ENCODE measurements at regions not wholly inside any gene's neighbourhood (a gene's known extent, or its start where the extent isn't known, plus 50 kb on each side); places are given as distances from the start of the nearest gene placed in this dataset.

- POLR2A ChIA-PET = no interaction called here
- no peak for TF ChIP-seq ZNF563 (CRISPR knock-in tag; IDR thresholded peaks at IDR 0.05)
These were observed 194.1 kb upstream of the TLL1 start for GRCh38 chr4:165678936-165679325.

GRCh38 chr4:165680821-165681220, 192.2 kb upstream of the TLL1 start:
- Histone ChIP-seq H4K20me1 (ENCODE audit: insufficient read depth, low read length) (no peaks in the 10 kb centered on the region), H3K27ac (ENCODE audit: extremely low read length, insufficient read depth, low read length) (no peak overlapping the region), H3K36me3 (replicated peaks in 1 of 2; ENCODE audit: control insufficient read depth in 1 of 2, insufficient read depth in 2 of 2, low read length in 2 of 2) (no peaks in the 10 kb centered on the region), H3K79me2 (ENCODE audit: insufficient read depth, low read length) (no peaks in the 10 kb centered on the region), H3K4me1 (ENCODE audit: insufficient read depth, low read length) (no peaks in the 10 kb centered on the region), H3K4me3 (replicated peaks in 1 of 3; ENCODE audit: insufficient read depth in 1 of 3, low read depth in 2 of 3, low read length in 3 of 3) (no peak overlapping the region), H3K27me3 (ENCODE audit: control insufficient read depth in 1 of 2, insufficient read depth in 2 of 2, low read length in 2 of 2) (no peaks in the 10 kb centered on the region; a peak in 1 of 5 replicates), H2AFZ (ENCODE audit: low read length) (no peak overlapping the region), H3K4me2 (ENCODE audit: low read depth, low read length) (no peak overlapping the region), H3K9me3 (ENCODE audit: low read length) (no peaks in the 10 kb centered on the region), H3K9ac (ENCODE audit: insufficient read depth, low read depth, low read length) (no peak overlapping the region)
- intact Hi-C loops (cut with micrococcal nuclease; ENCODE audit: unreplicated experiment) = no loop called here
- no TSS peak for BruUV-seq (replicated peaks)
- no peak for TF ChIP-seq FLYWCH1 (CRISPR knock-in tag; IDR thresholded peaks at IDR 0.05)
- no peak for TF ChIP-seq ZNF343 (CRISPR knock-in tag; IDR thresholded peaks at IDR 0.05)
- no peak for TF ChIP-seq ZFP37 (CRISPR knock-in tag; IDR thresholded peaks at IDR 0.05; ENCODE audit: borderline replicate concordance)
- TF ChIP-seq EHMT2 (IDR thresholded peaks at IDR 0.05; ENCODE audit: borderline replicate concordance, low read depth, low read length) = no peak
- TF ChIP-seq AHR (CRISPR knock-in tag; IDR thresholded peaks at IDR 0.05) = no peak
- no peak for TF ChIP-seq SIX4 (CRISPR knock-in tag; IDR thresholded peaks at IDR 0.05)
- DNase-seq (ENCODE audit: low spot score) (no peak), FAIRE-seq (no peak), ATAC-seq (no peak)
- WGBS (ENCODE audit: low lambda C conversion rate) = 62% methylated on average over 5 of the region's 5 CpGs
- CTCF ChIA-PET (ENCODE audit: low intra/inter-chr PET ratio, low total read pairs) = no interaction called here
- POLR2A ChIA-PET = no interaction called here
- in situ Hi-C loops (cut with HindIII; ENCODE audit: extremely low pct_ligation_motif_present, low pct_unique_long_range_greater_than_20kb) = no loop called here

More at GRCh38 chr4:165678936-165679325, 194.1 kb upstream of the TLL1 start:
- no peak overlapping the region for H3K4me3 ChIP-seq (replicated peaks in 1 of 3; ENCODE audit: insufficient read depth in 1 of 3, low read depth in 2 of 3, low read length in 3 of 3)
- intact Hi-C loops (cut with micrococcal nuclease; ENCODE audit: unreplicated experiment) (no loop called here), in situ Hi-C loops (cut with HindIII; ENCODE audit: extremely low pct_ligation_motif_present, low pct_unique_long_range_greater_than_20kb) (no loop called here)
- no peaks in the 10 kb centered on the region for H4K20me1 ChIP-seq (ENCODE audit: insufficient read depth, low read length)
- CTCF ChIA-PET (ENCODE audit: low intra/inter-chr PET ratio, low total read pairs) = no interaction called here
- H3K27ac ChIP-seq (ENCODE audit: extremely low read length, insufficient read depth, low read length) = no peak overlapping the region
- DNase-seq (ENCODE audit: low spot score) (no peak), ATAC-seq (no peak), FAIRE-seq (no peak)
- H3K79me2 ChIP-seq (ENCODE audit: insufficient read depth, low read length) = no peaks in the 10 kb centered on the region
- H2AFZ ChIP-seq (ENCODE audit: low read length) = no peak overlapping the region
- H3K9ac ChIP-seq (ENCODE audit: insufficient read depth, low read depth, low read length) = no peak overlapping the region
- BruUV-seq (replicated peaks) = no TSS peak
- H3K9me3 ChIP-seq (ENCODE audit: low read length) = no peaks in the 10 kb centered on the region
- no peak overlapping the region for H3K4me2 ChIP-seq (ENCODE audit: low read depth, low read length)
- no peaks in the 10 kb centered on the region for H3K36me3 ChIP-seq (replicated peaks in 1 of 2; ENCODE audit: control insufficient read depth in 1 of 2, insufficient read depth in 2 of 2, low read length in 2 of 2)
- no peaks in the 10 kb centered on the region for H3K4me1 ChIP-seq (ENCODE audit: insufficient read depth, low read length)
- 0% methylated on average over 1 of the region's 1 CpG for WGBS (ENCODE audit: low lambda C conversion rate)
- no peaks in the 10 kb centered on the region; a peak in 1 of 5 replicates for H3K27me3 ChIP-seq (ENCODE audit: control insufficient read depth in 1 of 2, insufficient read depth in 2 of 2, low read length in 2 of 2)
